OCI-LY1 (cell line): ENCODE measurements at regions not wholly inside any gene's neighbourhood (a gene's known extent, or its start where the extent isn't known, plus 50 kb on each side); places are given as distances from the start of the nearest gene placed in this dataset.
"Not testable (repeated sequence)": the region's sequence is repeated elsewhere in the genome, so short reads cannot be mapped to it uniquely, and the experiment has no call there.

Experiments
- H2AFZ ChIP-seq: fragments of 200-600 bp; sonication (generic), shearing (Covaris generic); 2 replicates; pipeline ENCODE4 v1.6.0; 2014; ENCODE audit warnings: antibody characterized with exemption, mild to moderate bottlenecking, low read length
- H3F3A ChIP-seq: fragments of 200-600 bp; sonication (generic), shearing (Covaris generic); 2 replicates; pipeline ENCODE4 v1.6.0; 2014; ENCODE audit warnings: mild to moderate bottlenecking, antibody characterized with exemption, low read length, moderate library complexity; ENCODE audit not compliant: insufficient read depth
- H3K27ac ChIP-seq: fragments of 200-600 bp; sonication (generic); 2 replicates; pipeline ENCODE4 v1.5.1; 2014; ENCODE audit warnings: low read length, mixed run types, mild to moderate bottlenecking, low read depth; ENCODE audit not compliant: poor library complexity, severe bottlenecking
- H3K27me3 ChIP-seq: fragments of 200-600 bp; sonication (generic); 2 replicates; pipeline ENCODE4 v1.6.0; 2014; ENCODE audit warnings: antibody characterized with exemption, mild to moderate bottlenecking, low read length, moderate library complexity; ENCODE audit not compliant: insufficient read depth
- H3K36me3 ChIP-seq: fragments of 200-600 bp; sonication (generic); 2 replicates; pipeline ENCODE4 v1.6.1; 2014; ENCODE audit warnings: mild to moderate bottlenecking, antibody characterized with exemption, low read length, moderate library complexity, mixed read lengths; ENCODE audit not compliant: insufficient read depth
- H3K4me1 ChIP-seq: fragments of 200-600 bp; sonication (generic); 2 replicates; pipeline ENCODE4 v1.5.1; 2014; ENCODE audit warnings: mild to moderate bottlenecking, low read length, moderate library complexity; ENCODE audit not compliant: insufficient read depth, severe bottlenecking
- H3K4me2 ChIP-seq: fragments of 200-600 bp; sonication (generic), shearing (Covaris generic); 2 replicates; pipeline ENCODE4 v1.6.1; 2014; ENCODE audit warnings: low read length
- H3K4me3 ChIP-seq: fragments of 200-600 bp; sonication (generic); 2 replicates; pipeline ENCODE4 v1.5.1; 2014; ENCODE audit warnings: low read length, low read depth, mild to moderate bottlenecking, mixed read lengths; ENCODE audit not compliant: poor library complexity, severe bottlenecking
- H3K79me2 ChIP-seq: fragments of 200-600 bp; shearing (Covaris generic); 2 replicates; pipeline ENCODE4 v1.6.1; 2016; ENCODE audit warnings: mixed run types, low read length, mixed read lengths; ENCODE audit not compliant: insufficient read depth
- H3K9ac ChIP-seq: fragments of 200-600 bp; sonication (generic), shearing (Covaris generic); 2 replicates; pipeline ENCODE4 v1.6.1; 2014; ENCODE audit warnings: mild to moderate bottlenecking, low read length, mixed read lengths
- H3K9me2 ChIP-seq: fragments of 200-600 bp; sonication (generic), shearing (Covaris generic); 2 replicates; pipeline ENCODE4 v1.6.1; 2014; ENCODE audit warnings: low read depth, mild to moderate bottlenecking, low read length, mixed read lengths
- H3K9me3 ChIP-seq: fragments of 200-600 bp; shearing (Covaris generic); 2 replicates; pipeline ENCODE4 v1.6.1; 2014; ENCODE audit warnings: low read length, mixed read lengths
- H4K20me1 ChIP-seq: fragments of 200-600 bp; sonication (generic), shearing (Covaris generic); 2 replicates; pipeline ENCODE4 v1.6.0; 2016; ENCODE audit warnings: mild to moderate bottlenecking, low read length; ENCODE audit not compliant: insufficient read depth
- EZH2 ChIP-seq: fragments of 200-600 bp; sonication (generic), shearing (Covaris generic); IDR thresholded peaks from 2 replicates; pipeline ENCODE4 v1.8.0; 2017; ENCODE audit warnings: borderline replicate concordance, mixed run types, mild to moderate bottlenecking, antibody characterized with exemption, low read length, moderate library complexity, mixed read lengths
- TF ChIP-seq, protein P1 (sequence below): fragments of 200-600 bp; sonication (generic), shearing (Covaris generic); IDR thresholded peaks from 2 replicates; pipeline ENCODE4 v1.5.1; 2017; ENCODE audit warnings: mild to moderate bottlenecking, antibody characterized with exemption, low read length, moderate library complexity, mixed read lengths

DNA sequence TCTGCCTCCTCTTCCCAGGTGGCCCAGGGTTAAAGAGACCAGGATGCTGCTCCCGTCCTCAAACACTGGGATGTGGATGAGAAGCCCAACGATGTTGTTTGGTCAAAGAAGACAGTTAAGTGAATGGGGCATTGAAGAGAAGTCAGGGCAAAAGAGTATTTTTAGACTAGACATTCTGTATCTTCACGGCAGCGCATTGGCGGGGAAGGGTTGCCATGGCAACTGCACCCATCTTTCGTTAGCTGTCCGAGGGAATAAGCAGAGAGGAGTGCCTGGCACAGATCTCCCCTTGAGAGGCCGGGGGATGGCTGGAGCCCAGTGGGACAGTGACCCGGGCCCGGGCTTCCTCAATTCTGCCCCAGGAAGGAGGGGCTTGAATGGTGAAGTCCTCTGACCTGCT, 56.4 kb upstream of the GPR31 start:
- H3K27me3 ChIP-seq, result no peaks in the 10 kb centered on the region
- no peak overlapping the region for H3K9ac ChIP-seq
- H4K20me1 ChIP-seq, result no peaks in the 10 kb centered on the region
- no peaks in the 10 kb centered on the region for H3K9me3 ChIP-seq
- H3K36me3 ChIP-seq, result no peaks in the 10 kb centered on the region
- H3K4me1 ChIP-seq, result no peaks in the 10 kb centered on the region
- TF ChIP-seq, protein P1, sequence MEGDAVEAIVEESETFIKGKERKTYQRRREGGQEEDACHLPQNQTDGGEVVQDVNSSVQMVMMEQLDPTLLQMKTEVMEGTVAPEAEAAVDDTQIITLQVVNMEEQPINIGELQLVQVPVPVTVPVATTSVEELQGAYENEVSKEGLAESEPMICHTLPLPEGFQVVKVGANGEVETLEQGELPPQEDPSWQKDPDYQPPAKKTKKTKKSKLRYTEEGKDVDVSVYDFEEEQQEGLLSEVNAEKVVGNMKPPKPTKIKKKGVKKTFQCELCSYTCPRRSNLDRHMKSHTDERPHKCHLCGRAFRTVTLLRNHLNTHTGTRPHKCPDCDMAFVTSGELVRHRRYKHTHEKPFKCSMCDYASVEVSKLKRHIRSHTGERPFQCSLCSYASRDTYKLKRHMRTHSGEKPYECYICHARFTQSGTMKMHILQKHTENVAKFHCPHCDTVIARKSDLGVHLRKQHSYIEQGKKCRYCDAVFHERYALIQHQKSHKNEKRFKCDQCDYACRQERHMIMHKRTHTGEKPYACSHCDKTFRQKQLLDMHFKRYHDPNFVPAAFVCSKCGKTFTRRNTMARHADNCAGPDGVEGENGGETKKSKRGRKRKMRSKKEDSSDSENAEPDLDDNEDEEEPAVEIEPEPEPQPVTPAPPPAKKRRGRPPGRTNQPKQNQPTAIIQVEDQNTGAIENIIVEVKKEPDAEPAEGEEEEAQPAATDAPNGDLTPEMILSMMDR, result no peak
- TF ChIP-seq EZH2, result no peak
- no peaks in the 10 kb centered on the region for H3K79me2 ChIP-seq
- no peaks in the 10 kb centered on the region for H3F3A ChIP-seq
- H3K4me2 ChIP-seq, result no peak overlapping the region
- H3K4me3 ChIP-seq, result no peak overlapping the region
- H2AFZ ChIP-seq, result no peak overlapping the region
- no peak overlapping the region for H3K27ac ChIP-seq
- H3K9me2 ChIP-seq, result no peaks in the 10 kb centered on the region

DNA sequence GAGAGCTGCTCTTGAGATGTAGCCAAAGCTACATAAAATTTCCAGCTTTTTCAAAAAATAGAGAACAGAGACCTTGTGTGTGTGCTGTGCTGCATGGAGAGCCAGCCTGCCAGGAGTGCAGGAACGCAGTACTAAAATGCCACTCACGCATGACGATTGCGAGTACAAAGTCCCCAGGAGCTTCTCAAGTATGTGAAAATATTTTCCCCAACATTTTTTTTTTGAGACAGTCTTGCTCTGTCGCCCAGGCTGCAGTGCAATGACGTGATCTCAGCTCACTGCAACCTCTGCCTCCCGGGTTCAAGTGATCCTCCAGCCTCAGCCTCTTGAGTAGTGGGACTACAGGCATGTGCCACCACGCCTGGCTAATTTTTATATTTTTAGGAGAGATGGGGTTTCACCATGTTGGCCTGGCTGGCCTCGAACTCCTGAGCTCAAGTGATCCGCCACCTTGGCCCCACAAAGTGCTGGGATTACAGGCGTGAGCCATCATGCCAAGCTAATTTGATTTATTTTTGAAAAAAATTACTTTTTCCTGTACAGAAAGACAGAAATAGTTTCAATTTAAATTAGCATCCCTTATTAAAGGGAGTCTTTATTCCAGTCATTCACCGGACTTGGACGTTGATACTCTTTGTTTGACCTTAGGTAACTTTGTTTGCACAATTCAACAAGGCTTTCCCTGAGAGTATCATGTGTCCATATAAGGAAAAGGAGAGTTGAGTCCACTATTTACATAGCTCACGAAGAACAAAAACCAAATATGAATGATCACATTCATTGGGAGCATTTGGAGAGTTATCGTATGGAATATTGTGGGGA, 57.9 kb upstream of the GPR31 start:
- not testable (repeated sequence) for H3K9ac ChIP-seq, H4K20me1 ChIP-seq, H3K4me2 ChIP-seq, H3K27me3 ChIP-seq, H3K4me1 ChIP-seq, H3K9me2 ChIP-seq, H3K4me3 ChIP-seq, H3K27ac ChIP-seq, H3K79me2 ChIP-seq, H3K36me3 ChIP-seq, H3K9me3 ChIP-seq, H3F3A ChIP-seq, H2AFZ ChIP-seq

DNA sequence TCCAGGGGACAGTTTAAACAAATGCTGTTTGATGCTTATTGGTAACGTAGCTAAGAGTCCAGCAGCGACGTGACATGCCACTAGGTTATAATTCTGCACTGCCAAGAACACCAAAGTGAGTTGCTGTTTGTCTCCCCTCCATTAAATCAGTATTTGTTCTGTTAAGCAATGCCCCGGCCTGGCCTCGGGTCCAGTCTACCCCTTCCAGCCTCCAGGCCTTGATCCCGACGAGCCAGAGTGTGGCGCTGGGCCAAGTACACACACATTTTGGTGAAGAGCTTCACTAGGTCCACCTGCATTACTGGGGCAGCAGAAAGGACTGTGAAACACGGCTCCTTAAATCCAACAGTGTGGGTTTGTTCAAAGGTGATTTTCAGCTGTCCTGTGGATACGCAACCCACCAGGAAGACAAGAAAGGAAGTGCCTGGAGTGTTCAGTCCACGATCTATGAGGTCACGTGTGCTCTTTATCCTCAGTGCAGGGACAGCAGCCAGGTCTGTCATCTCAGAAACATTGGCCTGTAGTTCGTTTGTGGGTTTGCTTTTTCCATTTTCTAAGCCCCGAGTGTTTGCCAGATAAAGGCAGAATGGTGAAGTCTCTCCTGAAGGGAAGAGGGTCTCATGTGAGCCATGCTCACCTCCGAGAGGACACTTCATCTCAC, 58.7 kb upstream of the GPR31 start:
- not testable (repeated sequence) for H3K27ac ChIP-seq, H3K9me2 ChIP-seq, H2AFZ ChIP-seq, H3K4me3 ChIP-seq, H3K36me3 ChIP-seq, H3K79me2 ChIP-seq, H3K4me1 ChIP-seq, H3F3A ChIP-seq, H3K9ac ChIP-seq, H4K20me1 ChIP-seq, H3K9me3 ChIP-seq, H3K4me2 ChIP-seq, H3K27me3 ChIP-seq

DNA sequence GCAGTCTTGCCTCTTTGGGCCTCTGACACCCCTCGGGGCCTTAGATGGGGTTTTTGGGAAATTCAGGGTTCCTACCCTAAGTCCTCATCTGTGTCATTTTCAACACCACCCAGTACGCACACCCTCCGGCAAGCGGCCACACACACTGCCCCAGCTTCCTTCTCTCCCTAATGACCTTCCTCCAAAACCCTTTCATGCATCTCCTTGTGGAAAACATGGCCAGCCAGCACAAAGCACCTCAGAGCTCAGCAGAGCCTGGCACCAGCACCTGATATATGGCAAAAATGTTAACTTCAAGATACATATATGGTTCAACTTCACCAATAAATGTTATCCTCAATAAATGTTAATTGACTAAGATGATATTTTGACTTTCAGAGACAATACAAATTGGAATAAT, 59.3 kb upstream of the GPR31 start:
- H3F3A ChIP-seq, H3K9me3 ChIP-seq, H3K9ac ChIP-seq, H3K4me2 ChIP-seq, H3K4me3 ChIP-seq, H3K36me3 ChIP-seq, H3K9me2 ChIP-seq, H2AFZ ChIP-seq, H3K4me1 ChIP-seq, H3K27ac ChIP-seq, H3K79me2 ChIP-seq, H4K20me1 ChIP-seq, H3K27me3 ChIP-seq: not testable (repeated sequence)
